H7 (cell line): ENCODE measurements at regions not wholly inside any gene's neighbourhood (a gene's known extent, or its start where the extent isn't known, plus 50 kb on each side); places are given as distances from the start of the nearest gene placed in this dataset.
"Not testable (repeated sequence)": the region's sequence is repeated elsewhere in the genome, so short reads cannot be mapped to it uniquely, and the experiment has no call there.

Experiments used
- DNase-seq: peaks from one replicate; pipeline ENCODE4 v3.0.0; 2012
- H3K27me3 ChIP-seq: 2 replicates; pipeline ENCODE4 v1.6.0; 2011; ENCODE audit warnings: mild to moderate bottlenecking, low read length; ENCODE audit not compliant: control insufficient read depth, insufficient read depth
- H3K36me3 ChIP-seq: replicated peaks from 2 replicates; pipeline ENCODE4 v1.5.1; 2011; ENCODE audit warnings: low read length; ENCODE audit not compliant: control insufficient read depth, insufficient read depth
- H3K4me3 ChIP-seq: 2 replicates; pipeline ENCODE4 v1.5.1; 2011; ENCODE audit warnings: low read depth, mild to moderate bottlenecking, control low read depth, low read length, moderate library complexity; ENCODE audit not compliant: insufficient read depth

- Histone ChIP-seq H3K4me3 (no peak overlapping the region), H3K27me3 (no peaks in the 10 kb centered on the region), H3K36me3 (no peaks in the 10 kb centered on the region)
- DNase-seq = no peak
Measured at GRCh38 chr13:52921194-52921593, 72.8 kb upstream of the PCDH8 start.

GRCh38 chr13:52916486-52916990 lies 68.1 kb upstream of the PCDH8 start:
- H3K4me3 ChIP-seq = no peak overlapping the region
- no peaks in the 10 kb centered on the region for H3K27me3 ChIP-seq
- H3K36me3 ChIP-seq = no peaks in the 10 kb centered on the region
- DNase-seq = no peak

- Histone ChIP-seq H3K4me3 (no peak overlapping the region), H3K27me3 (peaks cover 1% of the 10 kb centered on the region; the same call in 1 of the 2 replicates), H3K36me3 (no peaks in the 10 kb centered on the region)
- DNase-seq = no peak
Measured at GRCh38 chr13:52911340-52911739, 62.9 kb upstream of the PCDH8 start.

- DNase-seq, H3K36me3 ChIP-seq, H3K4me3 ChIP-seq, H3K27me3 ChIP-seq: not testable (repeated sequence)
Measured at GRCh38 chr13:52910318-52910717, 61.9 kb upstream of the PCDH8 start.

GRCh38 chr13:52906122-52906903 lies 57.9 kb upstream of the PCDH8 start:
- H3K36me3 ChIP-seq = no peaks in the 10 kb centered on the region
- peaks cover 1% of the 10 kb centered on the region; the same call in 1 of the 2 replicates for H3K27me3 ChIP-seq
- no peak overlapping the region for H3K4me3 ChIP-seq
- DNase-seq = peak; percentile 63

GRCh38 chr13:52905701-52906100 lies 57.3 kb upstream of the PCDH8 start:
- no peak for DNase-seq
- Histone ChIP-seq H3K36me3 (no peaks in the 10 kb centered on the region), H3K27me3 (peaks cover 1% of the 10 kb centered on the region; the same call in 1 of the 2 replicates), H3K4me3 (no peak overlapping the region)

- Histone ChIP-seq H3K27me3 (peaks cover 1% of the 10 kb centered on the region; the same call in 1 of the 2 replicates), H3K36me3 (no peaks in the 10 kb centered on the region), H3K4me3 (no peak overlapping the region)
- DNase-seq = no peak
Measured at GRCh38 chr13:52903320-52903719, 54.9 kb upstream of the PCDH8 start.

GRCh38 chr13:52899206-52899605 lies 50.8 kb upstream of the PCDH8 start:
- Histone ChIP-seq H3K27me3 (peaks cover 3% of the 10 kb centered on the region; the same call in 1 of the 2 replicates), H3K36me3 (no peaks in the 10 kb centered on the region), H3K4me3 (no peak overlapping the region)
- DNase-seq = no peak
